HEK293 (cell line): ENCODE measurements at regions not wholly inside any gene's neighbourhood (a gene's known extent, or its start where the extent isn't known, plus 50 kb on each side); places are given as distances from the start of the nearest gene placed in this dataset.

Experiments
- CTCF ChIA-PET: fragments of 350-600 bp; formaldehyde crosslinking; extraction: SDS; loops from one replicate; lab custom pipeline; 2021; ENCODE audit warnings: antibody characterized with exemption; lab: Yijun Ruan, JAX
- POLR2A ChIA-PET: fragments of 300-600 bp; formaldehyde crosslinking; extraction: SDS; loops from one replicate; lab custom pipeline; 2020; ENCODE audit warnings: antibody characterized with exemption, inconsistent platforms; lab: Yijun Ruan, JAX
- H3K27ac ChIP-seq: fragments of 200-500 bp; sonication (Bioruptor generic); 2 replicates; pipeline ENCODE4 v1.5.1; 2014; ENCODE audit warnings: low read depth, low read length, control low read depth, inconsistent platforms; ENCODE audit errors: extremely low read depth
- H3K36me3 ChIP-seq, 2 experiments: fragments of 200-500 bp in 1 of 2; sonication (Bioruptor generic) in 1 of 2; 1 replicate in 1 of 2; 2 replicates in 1 of 2; pipeline ENCODE4 v1.5.1; 2014 to 2017; ENCODE audit warnings: inconsistent platforms in 2 of 2, low read length in 2 of 2; ENCODE audit not compliant: control insufficient read depth in 2 of 2, insufficient read depth in 1 of 2
- H3K4me1 ChIP-seq: fragments of 200-500 bp; sonication (Bioruptor generic); 2 replicates; pipeline ENCODE4 v1.5.1; 2014; ENCODE audit warnings: mild to moderate bottlenecking, low read length, inconsistent platforms; ENCODE audit not compliant: control insufficient read depth, insufficient read depth
- H3K4me3 ChIP-seq: 2 replicates; pipeline ENCODE4 v1.5.1; 2011; ENCODE audit warnings: low read depth, mild to moderate bottlenecking, control low read depth, low read length, moderate library complexity
- H3K9me3 ChIP-seq: fragments of 200-500 bp; sonication (Bioruptor generic); 2 replicates; pipeline ENCODE4 v1.5.1; 2014; ENCODE audit warnings: low read depth, low read length, inconsistent platforms; ENCODE audit not compliant: control insufficient read depth, insufficient read depth
- RBAK ChIP-seq: fragments of 450-650 bp; formaldehyde crosslinking; IDR thresholded peaks from 2 replicates; pipeline ENCODE4 v1.5.1; 2016; ENCODE audit warnings: missing biosample characterization, missing genetic modification characterization
- REPIN1 ChIP-seq: fragments of 450-650 bp; formaldehyde crosslinking; IDR thresholded peaks from 2 replicates; pipeline ENCODE4 v1.5.1; 2017; ENCODE audit warnings: missing biosample characterization, missing genetic modification characterization, low read depth
- WT1 ChIP-seq: fragments of 450-650 bp; formaldehyde crosslinking; IDR thresholded peaks from 2 replicates; pipeline ENCODE4 v1.5.1; 2016; ENCODE audit warnings: missing biosample characterization, missing genetic modification characterization
- ZIC2 ChIP-seq: fragments of 450-650 bp; formaldehyde crosslinking; IDR thresholded peaks from 2 replicates; pipeline ENCODE4 v1.5.1; 2016; ENCODE audit warnings: missing biosample characterization, missing genetic modification characterization
- ZNF112 ChIP-seq: fragments of 450-650 bp; formaldehyde crosslinking; IDR thresholded peaks from 2 replicates; pipeline ENCODE4 v1.5.0; 2017; ENCODE audit warnings: missing biosample characterization, missing genetic modification characterization
- ZNF138 ChIP-seq: fragments of 450-650 bp; formaldehyde crosslinking; IDR thresholded peaks from 2 replicates; pipeline ENCODE4 v1.5.1; 2016; ENCODE audit warnings: missing biosample characterization, missing genetic modification characterization, borderline replicate concordance
- ZNF140 ChIP-seq: fragments of 450-650 bp; formaldehyde crosslinking; IDR thresholded peaks from 2 replicates; pipeline ENCODE4 v1.5.1; 2016; ENCODE audit warnings: missing biosample characterization, missing genetic modification characterization
- ZNF23 ChIP-seq: fragments of 450-650 bp; formaldehyde crosslinking; IDR thresholded peaks from 2 replicates; pipeline ENCODE4 v1.5.1; 2016; ENCODE audit warnings: missing biosample characterization, missing genetic modification characterization, borderline replicate concordance
- ZNF24 ChIP-seq: fragments of 450-650 bp; formaldehyde crosslinking; IDR thresholded peaks from 2 replicates; pipeline ENCODE4 v1.5.1; 2016; ENCODE audit warnings: missing biosample characterization, missing genetic modification characterization
- ZNF555 ChIP-seq: fragments of 450-650 bp; formaldehyde crosslinking; conservative IDR thresholded peaks from 2 replicates; pipeline ENCODE4 v1.5.1; 2017; ENCODE audit warnings: missing biosample characterization, mild to moderate bottlenecking, missing genetic modification characterization, inconsistent platforms
- ZNF623 ChIP-seq: fragments of 450-650 bp; formaldehyde crosslinking; IDR thresholded peaks from 2 replicates; pipeline ENCODE4 v1.5.1; 2016; ENCODE audit warnings: missing biosample characterization, missing genetic modification characterization
- TF ChIP-seq, protein P1 (sequence below): fragments of 450-650 bp; formaldehyde crosslinking; conservative IDR thresholded peaks from 2 replicates; pipeline ENCODE4 v1.5.1; 2016; ENCODE audit warnings: low read depth, missing biosample characterization, missing genetic modification characterization
- TF ChIP-seq, protein P2 (sequence below): fragments of 450-650 bp; formaldehyde crosslinking; IDR thresholded peaks from 2 replicates; pipeline ENCODE4 v1.5.1; 2016; ENCODE audit warnings: missing biosample characterization, missing genetic modification characterization
- TF ChIP-seq, protein P3 (sequence below): fragments of 450-650 bp; formaldehyde crosslinking; IDR thresholded peaks from 2 replicates; pipeline ENCODE4 v1.5.1; 2016; ENCODE audit warnings: missing biosample characterization, missing genetic modification characterization
- TF ChIP-seq, protein P4 (sequence below): fragments of 450-650 bp; formaldehyde crosslinking; IDR thresholded peaks from 2 replicates; pipeline ENCODE4 v1.5.1; 2016; ENCODE audit warnings: missing biosample characterization, missing genetic modification characterization
- TF ChIP-seq, protein P5 (sequence below): fragments of 450-650 bp; formaldehyde crosslinking; IDR thresholded peaks from 2 replicates; pipeline ENCODE4 v1.5.1; 2016; ENCODE audit warnings: missing biosample characterization, missing genetic modification characterization
- TF ChIP-seq, protein P6 (sequence below): fragments of 450-650 bp; formaldehyde crosslinking; IDR thresholded peaks from 2 replicates; pipeline ENCODE4 v1.5.1; 2016; ENCODE audit warnings: missing biosample characterization, missing genetic modification characterization
- TF ChIP-seq, protein P7 (sequence below): fragments of 450-650 bp; formaldehyde crosslinking; IDR thresholded peaks from 2 replicates; pipeline ENCODE4 v1.5.1; 2016; ENCODE audit warnings: missing biosample characterization, missing genetic modification characterization

DNA sequence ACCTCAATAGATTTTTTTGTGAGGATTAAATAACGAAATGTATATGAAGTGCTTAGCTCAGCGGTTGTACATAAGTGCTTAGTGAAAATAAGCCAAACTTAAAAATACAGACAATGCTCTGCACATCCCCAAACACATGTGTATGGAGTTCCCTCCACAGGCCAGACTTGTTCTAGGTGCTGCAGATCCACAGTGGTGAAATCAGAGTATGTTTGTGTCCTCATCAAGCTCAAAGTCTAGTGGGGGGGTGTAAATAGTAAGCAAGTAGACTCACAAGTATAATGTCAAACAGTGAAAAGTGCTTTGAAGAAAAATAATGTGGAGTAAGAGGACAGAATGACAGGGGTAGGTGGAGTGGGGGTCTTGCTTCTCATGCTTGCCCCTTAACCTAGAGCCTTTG is 157.4 kb upstream of the SPRY4 start:
- no peaks in the 10 kb centered on the region for H3K4me1 ChIP-seq
- no peaks in the 10 kb centered on the region for H3K9me3 ChIP-seq
- no peaks in the 10 kb centered on the region for H3K36me3 ChIP-seq
- no peak overlapping the region for H3K4me3 ChIP-seq
- POLR2A ChIA-PET, result no interaction called here
- TF ChIP-seq ZNF23 (no peak), REPIN1 (tag by site-specific recombination) (no peak), WT1 (tag by site-specific recombination) (no peak), ZNF24 (tag by site-specific recombination) (no peak), RBAK (tag by site-specific recombination) (no peak), ZNF138 (tag by site-specific recombination) (no peak)
- TF ChIP-seq, protein P1, sequence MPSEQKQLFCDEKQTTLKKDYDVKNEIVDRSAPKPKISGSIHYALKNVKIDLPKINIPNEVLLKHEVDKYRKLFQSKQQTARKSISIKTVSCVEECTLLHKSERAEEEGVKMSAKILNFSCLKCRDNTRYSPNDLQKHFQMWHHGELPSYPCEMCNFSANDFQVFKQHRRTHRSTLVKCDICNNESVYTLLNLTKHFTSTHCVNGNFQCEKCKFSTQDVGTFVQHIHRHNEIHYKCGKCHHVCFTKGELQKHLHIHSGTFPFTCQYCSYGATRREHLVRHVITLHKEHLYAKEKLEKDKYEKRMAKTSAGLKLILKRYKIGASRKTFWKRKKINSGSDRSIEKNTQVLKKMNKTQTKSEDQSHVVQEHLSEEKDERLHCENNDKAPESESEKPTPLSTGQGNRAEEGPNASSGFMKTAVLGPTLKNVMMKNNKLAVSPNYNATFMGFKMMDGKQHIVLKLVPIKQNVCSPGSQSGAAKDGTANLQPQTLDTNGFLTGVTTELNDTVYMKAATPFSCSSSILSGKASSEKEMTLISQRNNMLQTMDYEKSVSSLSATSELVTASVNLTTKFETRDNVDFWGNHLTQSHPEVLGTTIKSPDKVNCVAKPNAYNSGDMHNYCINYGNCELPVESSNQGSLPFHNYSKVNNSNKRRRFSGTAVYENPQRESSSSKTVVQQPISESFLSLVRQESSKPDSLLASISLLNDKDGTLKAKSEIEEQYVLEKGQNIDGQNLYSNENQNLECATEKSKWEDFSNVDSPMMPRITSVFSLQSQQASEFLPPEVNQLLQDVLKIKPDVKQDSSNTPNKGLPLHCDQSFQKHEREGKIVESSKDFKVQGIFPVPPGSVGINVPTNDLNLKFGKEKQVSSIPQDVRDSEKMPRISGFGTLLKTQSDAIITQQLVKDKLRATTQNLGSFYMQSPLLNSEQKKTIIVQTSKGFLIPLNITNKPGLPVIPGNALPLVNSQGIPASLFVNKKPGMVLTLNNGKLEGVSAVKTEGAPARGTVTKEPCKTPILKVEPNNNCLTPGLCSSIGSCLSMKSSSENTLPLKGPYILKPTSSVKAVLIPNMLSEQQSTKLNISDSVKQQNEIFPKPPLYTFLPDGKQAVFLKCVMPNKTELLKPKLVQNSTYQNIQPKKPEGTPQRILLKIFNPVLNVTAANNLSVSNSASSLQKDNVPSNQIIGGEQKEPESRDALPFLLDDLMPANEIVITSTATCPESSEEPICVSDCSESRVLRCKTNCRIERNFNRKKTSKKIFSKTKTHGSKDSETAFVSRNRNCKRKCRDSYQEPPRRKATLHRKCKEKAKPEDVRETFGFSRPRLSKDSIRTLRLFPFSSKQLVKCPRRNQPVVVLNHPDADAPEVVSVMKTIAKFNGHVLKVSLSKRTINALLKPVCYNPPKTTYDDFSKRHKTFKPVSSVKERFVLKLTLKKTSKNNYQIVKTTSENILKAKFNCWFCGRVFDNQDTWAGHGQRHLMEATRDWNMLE (tag by site-specific recombination), result no peak
- TF ChIP-seq, protein P2, sequence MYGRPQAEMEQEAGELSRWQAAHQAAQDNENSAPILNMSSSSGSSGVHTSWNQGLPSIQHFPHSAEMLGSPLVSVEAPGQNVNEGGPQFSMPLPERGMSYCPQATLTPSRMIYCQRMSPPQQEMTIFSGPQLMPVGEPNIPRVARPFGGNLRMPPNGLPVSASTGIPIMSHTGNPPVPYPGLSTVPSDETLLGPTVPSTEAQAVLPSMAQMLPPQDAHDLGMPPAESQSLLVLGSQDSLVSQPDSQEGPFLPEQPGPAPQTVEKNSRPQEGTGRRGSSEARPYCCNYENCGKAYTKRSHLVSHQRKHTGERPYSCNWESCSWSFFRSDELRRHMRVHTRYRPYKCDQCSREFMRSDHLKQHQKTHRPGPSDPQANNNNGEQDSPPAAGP (tag by site-specific recombination), result no peak
- TF ChIP-seq, protein P3, sequence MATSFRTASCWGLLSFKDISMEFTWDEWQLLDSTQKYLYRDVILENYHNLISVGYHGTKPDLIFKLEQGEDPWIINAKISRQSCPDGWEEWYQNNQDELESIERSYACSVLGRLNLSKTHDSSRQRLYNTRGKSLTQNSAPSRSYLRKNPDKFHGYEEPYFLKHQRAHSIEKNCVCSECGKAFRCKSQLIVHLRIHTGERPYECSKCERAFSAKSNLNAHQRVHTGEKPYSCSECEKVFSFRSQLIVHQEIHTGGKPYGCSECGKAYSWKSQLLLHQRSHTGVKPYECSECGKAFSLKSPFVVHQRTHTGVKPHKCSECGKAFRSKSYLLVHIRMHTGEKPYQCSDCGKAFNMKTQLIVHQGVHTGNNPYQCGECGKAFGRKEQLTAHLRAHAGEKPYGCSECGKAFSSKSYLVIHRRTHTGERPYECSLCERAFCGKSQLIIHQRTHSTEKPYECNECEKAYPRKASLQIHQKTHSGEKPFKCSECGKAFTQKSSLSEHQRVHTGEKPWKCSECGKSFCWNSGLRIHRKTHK (tag by site-specific recombination), result no peak
- TF ChIP-seq, protein P4, sequence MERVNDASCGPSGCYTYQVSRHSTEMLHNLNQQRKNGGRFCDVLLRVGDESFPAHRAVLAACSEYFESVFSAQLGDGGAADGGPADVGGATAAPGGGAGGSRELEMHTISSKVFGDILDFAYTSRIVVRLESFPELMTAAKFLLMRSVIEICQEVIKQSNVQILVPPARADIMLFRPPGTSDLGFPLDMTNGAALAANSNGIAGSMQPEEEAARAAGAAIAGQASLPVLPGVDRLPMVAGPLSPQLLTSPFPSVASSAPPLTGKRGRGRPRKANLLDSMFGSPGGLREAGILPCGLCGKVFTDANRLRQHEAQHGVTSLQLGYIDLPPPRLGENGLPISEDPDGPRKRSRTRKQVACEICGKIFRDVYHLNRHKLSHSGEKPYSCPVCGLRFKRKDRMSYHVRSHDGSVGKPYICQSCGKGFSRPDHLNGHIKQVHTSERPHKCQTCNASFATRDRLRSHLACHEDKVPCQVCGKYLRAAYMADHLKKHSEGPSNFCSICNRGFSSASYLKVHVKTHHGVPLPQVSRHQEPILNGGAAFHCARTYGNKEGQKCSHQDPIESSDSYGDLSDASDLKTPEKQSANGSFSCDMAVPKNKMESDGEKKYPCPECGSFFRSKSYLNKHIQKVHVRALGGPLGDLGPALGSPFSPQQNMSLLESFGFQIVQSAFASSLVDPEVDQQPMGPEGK (tag by site-specific recombination), result no peak
- TF ChIP-seq, all 188 proteins: peak for 0
- CTCF ChIA-PET, result interaction anchor here (1.5 kb wide), 1 partner anchor 67 kb away, joined by 4 read pairs; no protein-coding TSS in a partner anchor
- H3K27ac ChIP-seq, result no peak overlapping the region

DNA sequence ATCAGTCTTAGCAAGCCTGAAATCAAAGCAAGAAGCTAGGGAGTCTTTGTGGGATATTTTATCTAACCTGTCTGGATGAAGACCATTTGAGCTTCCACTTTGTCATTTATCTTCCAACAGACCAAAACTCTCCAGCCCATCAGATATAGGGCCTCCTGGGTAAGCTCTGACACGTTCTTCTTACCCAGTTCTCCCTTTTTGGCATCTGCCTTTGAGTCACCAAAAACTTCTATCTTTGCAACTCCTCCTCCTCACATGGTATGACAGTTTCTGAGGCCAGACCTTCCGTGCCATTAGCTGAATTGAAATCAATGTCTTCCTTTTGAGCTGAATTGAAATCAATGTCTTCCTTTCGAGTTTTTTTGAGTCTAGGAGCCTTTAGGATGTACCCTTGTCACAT is 156.6 kb upstream of the SPRY4 start:
- H3K27ac ChIP-seq, result no peak overlapping the region
- no peak overlapping the region for H3K4me3 ChIP-seq
- H3K4me1 ChIP-seq, result no peaks in the 10 kb centered on the region
- no peaks in the 10 kb centered on the region for H3K36me3 ChIP-seq
- ChIA-PET CTCF (interaction anchor here (0.6 to 1.5 kb wide), 4 partner anchors 9 to 217 kb away, joined by 3 to 4 read pairs (median 3); no protein-coding TSS in a partner anchor), POLR2A (interaction anchor here (0.7 kb wide), 1 partner anchor 42 kb away, joined by 4 read pairs; no protein-coding TSS in a partner anchor)
- no peaks in the 10 kb centered on the region for H3K9me3 ChIP-seq
- no peak for TF ChIP-seq ZNF555 (tag by site-specific recombination)
- TF ChIP-seq, protein P5, sequence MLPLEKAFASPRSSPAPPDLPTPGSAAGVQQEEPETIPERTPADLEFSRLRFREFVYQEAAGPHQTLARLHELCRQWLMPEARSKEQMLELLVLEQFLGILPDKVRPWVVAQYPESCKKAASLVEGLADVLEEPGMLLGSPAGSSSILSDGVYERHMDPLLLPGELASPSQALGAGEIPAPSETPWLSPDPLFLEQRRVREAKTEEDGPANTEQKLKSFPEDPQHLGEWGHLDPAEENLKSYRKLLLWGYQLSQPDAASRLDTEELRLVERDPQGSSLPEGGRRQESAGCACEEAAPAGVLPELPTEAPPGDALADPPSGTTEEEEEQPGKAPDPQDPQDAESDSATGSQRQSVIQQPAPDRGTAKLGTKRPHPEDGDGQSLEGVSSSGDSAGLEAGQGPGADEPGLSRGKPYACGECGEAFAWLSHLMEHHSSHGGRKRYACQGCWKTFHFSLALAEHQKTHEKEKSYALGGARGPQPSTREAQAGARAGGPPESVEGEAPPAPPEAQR (tag by site-specific recombination), result no peak
- TF ChIP-seq, protein P6, sequence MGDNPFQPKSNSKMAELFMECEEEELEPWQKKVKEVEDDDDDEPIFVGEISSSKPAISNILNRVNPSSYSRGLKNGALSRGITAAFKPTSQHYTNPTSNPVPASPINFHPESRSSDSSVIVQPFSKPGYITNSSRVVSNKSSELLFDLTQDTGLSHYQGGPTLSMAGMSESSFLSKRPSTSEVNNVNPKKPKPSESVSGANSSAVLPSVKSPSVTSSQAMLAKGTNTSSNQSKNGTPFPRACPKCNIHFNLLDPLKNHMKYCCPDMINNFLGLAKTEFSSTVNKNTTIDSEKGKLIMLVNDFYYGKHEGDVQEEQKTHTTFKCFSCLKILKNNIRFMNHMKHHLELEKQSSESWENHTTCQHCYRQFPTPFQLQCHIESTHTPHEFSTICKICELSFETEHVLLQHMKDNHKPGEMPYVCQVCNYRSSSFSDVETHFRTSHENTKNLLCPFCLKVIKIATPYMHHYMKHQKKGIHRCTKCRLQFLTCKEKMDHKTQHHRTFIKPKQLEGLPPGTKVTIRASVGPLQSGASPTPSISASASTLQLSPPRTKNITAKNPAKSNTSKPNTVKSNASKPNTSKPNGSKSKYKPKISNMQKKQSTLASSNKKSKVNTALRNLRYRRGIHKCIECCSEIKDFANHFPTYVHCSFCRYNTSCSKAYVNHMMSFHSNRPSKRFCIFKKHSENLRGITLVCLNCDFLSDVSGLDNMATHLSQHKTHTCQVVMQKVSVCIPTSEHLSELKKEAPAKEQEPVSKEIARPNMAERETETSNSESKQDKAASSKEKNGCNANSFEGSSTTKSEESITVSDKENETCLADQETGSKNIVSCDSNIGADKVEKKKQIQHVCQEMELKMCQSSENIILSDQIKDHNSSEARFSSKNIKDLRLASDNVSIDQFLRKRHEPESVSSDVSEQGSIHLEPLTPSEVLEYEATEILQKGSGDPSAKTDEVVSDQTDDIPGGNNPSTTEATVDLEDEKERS, result no peak
- TF ChIP-seq, protein P7, sequence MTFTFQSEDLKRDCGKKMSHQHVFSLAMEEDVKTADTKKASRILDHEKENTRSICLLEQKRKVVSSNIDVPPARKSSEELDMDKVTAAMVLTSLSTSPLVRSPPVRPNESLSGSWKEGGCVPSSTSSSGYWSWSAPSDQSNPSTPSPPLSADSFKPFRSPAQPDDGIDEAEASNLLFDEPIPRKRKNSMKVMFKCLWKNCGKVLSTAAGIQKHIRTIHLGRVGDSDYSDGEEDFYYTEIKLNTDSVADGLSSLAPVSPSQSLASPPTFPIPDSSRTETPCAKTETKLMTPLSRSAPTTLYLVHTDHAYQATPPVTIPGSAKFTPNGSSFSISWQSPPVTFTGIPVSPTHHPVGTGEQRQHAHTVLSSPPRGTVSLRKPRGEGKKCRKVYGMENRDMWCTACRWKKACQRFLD, result no peak
- TF ChIP-seq ZNF623 (tag by site-specific recombination), result no peak
- no peak for TF ChIP-seq ZNF140
- TF ChIP-seq ZNF112 (tag by site-specific recombination), result no peak
- TF ChIP-seq ZIC2 (tag by site-specific recombination), result no peak
